Progenitor cell of endocrine pancreas (in vitro differentiated cells): ENCODE measurements at regions not wholly inside any gene's neighbourhood (a gene's known extent, or its start where the extent isn't known, plus 50 kb on each side); places are given as distances from the start of the nearest gene placed in this dataset.

ENCODE experiments used
- DNase-seq: peaks from one replicate; pipeline ENCODE4 v3.0.0; 2021; ENCODE audit warnings: low spot score; ENCODE audit not compliant: unreplicated experiment
- H3K27ac Mint-ChIP-seq: 2 replicates; pipeline ENCODE4 v1.8.0; 2021; ENCODE audit warnings: mild to moderate bottlenecking, moderate library complexity, mixed read lengths
- H3K27me3 Mint-ChIP-seq: 2 replicates; pipeline ENCODE4 v1.8.0; 2021; ENCODE audit warnings: mixed read lengths
- H3K36me3 Mint-ChIP-seq: 2 replicates; pipeline ENCODE4 v1.8.0; 2022; ENCODE audit warnings: mixed read lengths; ENCODE audit not compliant: insufficient read depth
- H3K4me1 Mint-ChIP-seq: 2 replicates; pipeline ENCODE4 v1.8.0; 2021; ENCODE audit warnings: low read depth, mixed read lengths
- H3K4me3 Mint-ChIP-seq: 2 replicates; pipeline ENCODE4 v1.8.0; 2021; ENCODE audit warnings: low read depth, mild to moderate bottlenecking, moderate library complexity, mixed read lengths
- H3K9me3 Mint-ChIP-seq: 2 replicates; pipeline ENCODE4 v1.8.0; 2021; ENCODE audit warnings: low read depth, mixed read lengths
- TF ChIP-seq, protein P1 (sequence below): fragments of 200-600 bp; sonication (generic); IDR thresholded peaks from one replicate; pipeline ENCODE4 v1.5.0; 2021; ENCODE audit warnings: antibody characterized with exemption, mild to moderate bottlenecking; ENCODE audit not compliant: unreplicated experiment

- H3K9me3 Mint-ChIP-seq: no peaks in the 10 kb centered on the region
- peaks cover 6% of the 10 kb centered on the region for H3K4me1 Mint-ChIP-seq
- TF ChIP-seq, protein P1, sequence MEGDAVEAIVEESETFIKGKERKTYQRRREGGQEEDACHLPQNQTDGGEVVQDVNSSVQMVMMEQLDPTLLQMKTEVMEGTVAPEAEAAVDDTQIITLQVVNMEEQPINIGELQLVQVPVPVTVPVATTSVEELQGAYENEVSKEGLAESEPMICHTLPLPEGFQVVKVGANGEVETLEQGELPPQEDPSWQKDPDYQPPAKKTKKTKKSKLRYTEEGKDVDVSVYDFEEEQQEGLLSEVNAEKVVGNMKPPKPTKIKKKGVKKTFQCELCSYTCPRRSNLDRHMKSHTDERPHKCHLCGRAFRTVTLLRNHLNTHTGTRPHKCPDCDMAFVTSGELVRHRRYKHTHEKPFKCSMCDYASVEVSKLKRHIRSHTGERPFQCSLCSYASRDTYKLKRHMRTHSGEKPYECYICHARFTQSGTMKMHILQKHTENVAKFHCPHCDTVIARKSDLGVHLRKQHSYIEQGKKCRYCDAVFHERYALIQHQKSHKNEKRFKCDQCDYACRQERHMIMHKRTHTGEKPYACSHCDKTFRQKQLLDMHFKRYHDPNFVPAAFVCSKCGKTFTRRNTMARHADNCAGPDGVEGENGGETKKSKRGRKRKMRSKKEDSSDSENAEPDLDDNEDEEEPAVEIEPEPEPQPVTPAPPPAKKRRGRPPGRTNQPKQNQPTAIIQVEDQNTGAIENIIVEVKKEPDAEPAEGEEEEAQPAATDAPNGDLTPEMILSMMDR: no peak
- no peak overlapping the region for H3K4me3 Mint-ChIP-seq
- no peaks in the 10 kb centered on the region for H3K27me3 Mint-ChIP-seq
- no peak for DNase-seq
- no peaks in the 10 kb centered on the region for H3K36me3 Mint-ChIP-seq
- no peak overlapping the region for H3K27ac Mint-ChIP-seq
Measured at GRCh38 chr1:234882898-234883297, 245.7 kb downstream of the TOMM20 start.

- no peak for DNase-seq
- peaks cover 8% of the 10 kb centered on the region for H3K4me1 Mint-ChIP-seq
- H3K27me3 Mint-ChIP-seq: no peaks in the 10 kb centered on the region
- TF ChIP-seq, protein P1: no peak
- no peaks in the 10 kb centered on the region for H3K9me3 Mint-ChIP-seq
- H3K36me3 Mint-ChIP-seq: no peaks in the 10 kb centered on the region
- no peak overlapping the region for H3K4me3 Mint-ChIP-seq
- H3K27ac Mint-ChIP-seq: no peak overlapping the region
Measured at GRCh38 chr1:234881893-234882771, 246.5 kb downstream of the TOMM20 start.

GRCh38 chr1:234879147-234880080, 249.2 kb downstream of the TOMM20 start:
- H3K27ac Mint-ChIP-seq: no peak overlapping the region
- H3K9me3 Mint-ChIP-seq: no peaks in the 10 kb centered on the region

GRCh38 chr1:234878288-234878687, 250.3 kb downstream of the TOMM20 start:
- peaks cover 18% of the 10 kb centered on the region for H3K4me1 Mint-ChIP-seq
- no peak overlapping the region for H3K4me3 Mint-ChIP-seq
- no peaks in the 10 kb centered on the region for H3K36me3 Mint-ChIP-seq
- H3K27me3 Mint-ChIP-seq: no peaks in the 10 kb centered on the region
- H3K9me3 Mint-ChIP-seq: no peaks in the 10 kb centered on the region
- no peak for DNase-seq
- TF ChIP-seq, protein P1: no peak
- H3K27ac Mint-ChIP-seq: no peak overlapping the region

More at GRCh38 chr1:234879147-234880080, 249.2 kb downstream of the TOMM20 start:
- no peak for DNase-seq
- Mint-ChIP-seq H3K36me3 (no peaks in the 10 kb centered on the region), H3K27me3 (no peaks in the 10 kb centered on the region), H3K4me1 (peaks cover 17% of the 10 kb centered on the region), H3K4me3 (no peak overlapping the region)
- TF ChIP-seq, protein P1: no peak

DNA sequence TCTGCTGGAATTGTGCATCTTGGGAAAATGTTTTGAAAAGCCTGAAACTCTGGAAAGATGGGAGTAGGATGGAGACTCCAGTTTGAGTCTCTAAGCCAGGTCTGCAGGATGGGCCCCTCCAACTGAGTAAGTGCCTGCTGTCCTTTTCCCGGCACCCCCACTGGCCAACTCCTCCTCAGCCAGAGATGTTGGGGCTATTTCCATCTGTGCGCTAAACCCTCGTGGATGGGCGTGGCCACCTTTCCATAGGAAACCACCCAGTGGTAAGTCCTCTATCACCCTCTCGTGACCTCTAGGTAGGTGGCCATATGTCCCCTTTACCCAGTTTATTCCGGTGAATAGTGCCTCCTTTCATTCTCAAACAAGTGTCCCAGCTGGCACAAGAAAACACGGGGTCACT, 250.9 kb downstream of the TOMM20 start:
- Mint-ChIP-seq H3K4me3 (no peak overlapping the region), H3K27ac (no peak overlapping the region), H3K9me3 (no peaks in the 10 kb centered on the region), H3K4me1 (peaks cover 18% of the 10 kb centered on the region), H3K27me3 (no peaks in the 10 kb centered on the region), H3K36me3 (no peaks in the 10 kb centered on the region)
- DNase-seq: no peak
- TF ChIP-seq, protein P1: no peak
